ENCODE measurements at regions not wholly inside any gene's neighbourhood (a gene's known extent, or its start where the extent isn't known, plus 50 kb on each side); places are given as distances from the start of the nearest gene placed in this dataset.

DNA sequence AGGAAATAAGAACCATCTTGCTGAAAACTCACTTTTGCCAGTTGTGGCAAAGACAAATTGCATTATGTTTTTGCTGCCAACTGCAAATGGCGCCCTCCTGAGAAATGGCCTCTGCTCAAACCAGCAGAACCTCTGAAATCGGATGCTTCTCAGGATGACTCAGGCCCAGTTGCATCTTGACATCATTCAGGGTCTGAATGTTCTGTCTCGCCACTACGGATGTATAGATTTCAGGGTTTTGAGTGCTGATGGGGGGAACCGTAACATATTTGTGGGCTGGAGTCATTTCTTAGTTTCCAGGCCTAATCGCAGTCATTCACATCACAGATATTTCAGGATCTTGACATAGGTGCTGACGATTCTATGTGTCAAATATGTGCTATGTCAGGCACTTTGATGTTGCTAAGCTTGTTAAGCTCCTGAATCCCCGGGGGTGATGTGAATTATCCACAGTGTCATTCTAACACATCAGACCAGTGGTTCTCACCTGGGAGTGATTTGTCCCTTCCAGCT, 207.1 kb downstream of the NFATC2 start:
- DNase-seq: peak in 1 of 5 donors; percentile 78

DNA sequence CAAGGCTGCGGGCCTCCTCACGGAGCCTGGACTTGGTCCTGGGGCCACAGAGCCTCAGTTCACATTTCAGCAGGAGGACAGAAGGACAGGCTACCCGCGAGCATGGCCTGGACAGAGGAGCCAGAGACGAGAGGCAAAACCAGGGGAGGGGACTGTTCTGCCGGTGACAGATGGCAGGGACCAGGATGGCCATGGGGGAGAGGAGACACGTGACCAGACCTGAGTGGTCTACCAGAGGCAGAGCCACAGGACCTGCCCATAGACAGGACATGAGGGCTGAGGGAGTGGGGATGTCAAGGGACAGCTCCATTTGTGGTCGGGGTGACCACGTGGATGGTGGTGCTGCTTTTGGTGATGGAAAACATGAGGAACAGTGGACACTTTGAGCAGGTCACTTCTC, 207.9 kb downstream of the NFATC2 start:
- no peak for DNase-seq

GRCh38 chr20:51333971-51334370, 208.5 kb downstream of the NFATC2 start:
- DNase-seq: no peak

GRCh38 chr20:51333446-51333845, 209.1 kb downstream of the NFATC2 start:
- no peak for DNase-seq

DNA sequence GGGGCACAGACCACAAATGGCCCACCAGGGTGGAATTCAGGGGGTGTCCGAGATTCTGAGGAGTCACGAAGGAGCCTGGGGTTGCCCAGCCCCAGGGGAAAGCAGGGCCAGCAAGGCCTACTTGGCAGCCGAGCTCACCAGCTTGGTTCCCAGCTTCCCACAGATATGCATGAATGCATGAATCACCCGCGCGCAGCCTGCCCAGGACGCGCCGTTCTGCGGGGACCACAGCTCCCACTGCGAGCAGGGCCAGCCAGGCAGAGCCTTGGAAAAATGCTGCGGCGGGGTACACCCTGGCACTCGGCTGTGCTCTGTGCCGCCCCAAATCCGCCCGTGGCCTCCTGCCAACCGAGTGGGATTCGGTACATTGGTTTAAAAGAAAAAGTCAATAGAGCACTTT, 211.0 kb downstream of the NFATC2 start:
- no peak for DNase-seq

DNA sequence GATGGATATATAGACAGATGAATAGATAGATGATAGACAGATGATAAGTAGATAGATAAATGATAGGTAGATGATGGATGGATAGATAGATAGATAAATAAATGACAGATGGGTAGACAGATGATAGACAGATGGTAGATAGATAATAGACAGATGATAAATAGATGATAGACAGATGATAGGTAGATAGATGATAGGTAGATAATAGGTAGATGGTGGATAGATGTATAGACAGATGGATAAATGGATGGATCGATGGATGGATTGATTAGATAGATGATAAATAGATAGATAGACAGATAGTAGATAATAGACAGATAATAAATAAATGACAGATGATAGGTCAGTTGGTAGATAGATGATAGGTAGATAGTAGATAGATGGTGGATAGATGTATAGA, 212.7 kb downstream of the NFATC2 start:
- no peak for DNase-seq

GRCh38 chr20:51327251-51327841, 215.2 kb downstream of the NFATC2 start:
- DNase-seq: no peak

DNA sequence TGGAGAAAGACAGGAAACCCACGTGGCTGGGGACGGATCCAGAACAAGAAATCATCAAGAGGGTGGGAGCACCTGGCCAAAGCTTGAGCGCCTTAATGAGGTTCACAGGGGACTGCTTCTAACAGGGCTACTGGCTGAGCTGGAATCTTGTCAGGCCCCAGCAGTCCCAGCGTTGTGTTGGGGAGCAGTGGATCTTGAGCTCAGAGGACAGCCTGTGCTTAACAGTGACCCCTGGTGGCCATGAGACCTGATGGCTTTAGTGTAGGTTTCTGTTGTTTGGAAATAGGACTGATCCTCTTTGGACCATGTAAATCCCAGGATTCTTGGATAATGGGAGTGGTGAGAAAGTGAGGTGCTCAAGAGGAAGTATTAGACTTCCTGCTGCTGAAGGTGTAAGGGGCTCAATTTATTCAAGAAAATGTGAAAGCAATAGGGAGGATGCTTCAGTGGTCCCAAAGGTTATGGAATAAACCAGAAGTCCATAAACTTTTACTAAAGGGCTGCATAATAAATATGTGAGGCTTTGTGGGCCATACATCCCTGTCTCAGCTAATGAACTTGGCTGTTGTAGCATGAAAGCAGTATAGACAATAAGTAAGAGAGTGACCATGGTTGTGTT, 216.2 kb downstream of the NFATC2 start:
- peak in 3 of 5 donors; percentile 12 to 26 (median 13) for DNase-seq

GRCh38 chr20:51322164-51322707, 220.3 kb downstream of the NFATC2 start:
- DNase-seq: no peak

DNA sequence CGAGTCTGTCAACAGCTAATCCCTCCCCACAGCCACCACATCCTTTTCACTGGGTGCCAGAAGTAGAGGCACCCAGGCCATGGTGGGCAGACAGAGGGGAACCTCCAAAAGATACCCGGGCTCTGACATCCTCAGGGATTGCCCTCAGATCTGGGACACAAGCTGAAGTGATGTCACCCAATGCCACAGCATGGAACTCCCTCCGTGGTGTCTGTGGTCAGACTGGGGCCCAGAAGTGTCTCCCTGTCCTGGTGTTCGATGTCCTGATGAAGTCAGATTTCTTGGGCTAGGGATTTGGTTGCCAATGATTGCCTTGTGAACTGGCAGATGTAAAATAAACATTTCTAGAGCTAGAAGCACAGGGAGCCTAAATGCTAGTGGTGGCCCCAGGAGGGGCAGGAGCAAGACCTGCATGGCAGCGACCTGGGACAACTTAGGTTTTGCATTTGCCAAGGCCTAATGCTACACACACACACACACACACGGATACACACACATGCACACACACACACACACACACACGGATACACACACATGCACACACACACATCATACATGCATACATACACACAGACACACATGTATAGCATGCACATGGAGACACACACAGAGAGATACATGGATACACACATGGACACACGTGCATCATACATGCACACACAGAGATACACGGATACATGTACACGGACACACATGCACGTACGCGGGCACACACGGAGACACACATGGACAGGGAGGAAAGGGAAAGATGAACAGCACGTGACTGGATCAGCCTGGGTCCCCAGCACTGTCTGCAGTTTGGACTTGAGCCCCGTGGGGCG, 221.0 kb downstream of the NFATC2 start:
- DNase-seq: no peak

- DNase-seq: no peak
Measured at GRCh38 chr20:51319522-51319921, 223.0 kb downstream of the NFATC2 start.

- peak in 4 of 5 donors; percentile 11 to 29 (median 18) for DNase-seq
Measured at GRCh38 chr20:51318058-51318949, 224.2 kb downstream of the NFATC2 start.

GRCh38 chr20:51315390-51315789, 227.1 kb downstream of the NFATC2 start:
- no peak for DNase-seq

- DNase-seq: no peak
Measured at GRCh38 chr20:51313358-51313827, 229.1 kb downstream of the NFATC2 start.

- no peak for DNase-seq
Measured at GRCh38 chr20:51312480-51312783, 230.1 kb downstream of the NFATC2 start.

GRCh38 chr20:51311636-51312479, 230.7 kb downstream of the NFATC2 start:
- no peak for DNase-seq

DNA sequence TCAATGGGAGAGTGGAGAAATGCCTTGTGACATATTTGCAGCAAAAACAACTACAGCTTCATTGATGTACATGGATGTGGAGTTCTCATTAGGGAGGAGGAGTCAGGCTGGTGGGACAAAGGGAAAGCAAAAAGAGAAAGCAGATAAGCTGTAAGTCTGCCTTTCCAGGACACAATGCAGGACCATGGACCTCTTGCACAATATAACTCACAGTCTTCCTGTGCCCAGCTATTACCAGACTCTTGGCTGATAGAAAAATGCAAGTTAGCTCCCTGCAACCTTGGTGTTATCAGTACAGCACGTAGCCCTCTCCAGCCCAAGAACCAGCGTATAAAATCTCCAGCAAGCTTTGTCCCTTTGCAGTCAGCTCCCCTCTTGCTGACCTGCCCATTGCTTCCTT, 232.3 kb downstream of the NFATC2 start:
- no peak for DNase-seq

DNA sequence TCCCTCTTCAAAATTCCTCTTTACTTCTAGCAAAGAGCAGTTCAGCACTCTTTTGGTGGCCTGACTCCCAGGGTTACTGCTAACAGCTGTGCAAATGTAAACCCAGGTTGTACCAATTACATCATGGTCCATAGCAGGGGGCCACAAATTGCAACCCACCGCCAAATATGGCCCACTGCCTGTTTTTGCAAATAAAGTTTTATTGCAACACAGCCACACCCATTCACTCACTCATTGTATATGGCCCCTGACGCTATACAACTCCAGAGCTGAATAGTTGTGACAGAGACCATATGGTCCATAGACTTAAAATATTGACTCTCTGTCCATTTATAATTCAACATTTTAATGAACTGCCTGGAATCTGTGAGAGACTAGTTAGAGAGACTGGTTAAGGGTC, 233.4 kb downstream of the NFATC2 start:
- no peak for DNase-seq

DNA sequence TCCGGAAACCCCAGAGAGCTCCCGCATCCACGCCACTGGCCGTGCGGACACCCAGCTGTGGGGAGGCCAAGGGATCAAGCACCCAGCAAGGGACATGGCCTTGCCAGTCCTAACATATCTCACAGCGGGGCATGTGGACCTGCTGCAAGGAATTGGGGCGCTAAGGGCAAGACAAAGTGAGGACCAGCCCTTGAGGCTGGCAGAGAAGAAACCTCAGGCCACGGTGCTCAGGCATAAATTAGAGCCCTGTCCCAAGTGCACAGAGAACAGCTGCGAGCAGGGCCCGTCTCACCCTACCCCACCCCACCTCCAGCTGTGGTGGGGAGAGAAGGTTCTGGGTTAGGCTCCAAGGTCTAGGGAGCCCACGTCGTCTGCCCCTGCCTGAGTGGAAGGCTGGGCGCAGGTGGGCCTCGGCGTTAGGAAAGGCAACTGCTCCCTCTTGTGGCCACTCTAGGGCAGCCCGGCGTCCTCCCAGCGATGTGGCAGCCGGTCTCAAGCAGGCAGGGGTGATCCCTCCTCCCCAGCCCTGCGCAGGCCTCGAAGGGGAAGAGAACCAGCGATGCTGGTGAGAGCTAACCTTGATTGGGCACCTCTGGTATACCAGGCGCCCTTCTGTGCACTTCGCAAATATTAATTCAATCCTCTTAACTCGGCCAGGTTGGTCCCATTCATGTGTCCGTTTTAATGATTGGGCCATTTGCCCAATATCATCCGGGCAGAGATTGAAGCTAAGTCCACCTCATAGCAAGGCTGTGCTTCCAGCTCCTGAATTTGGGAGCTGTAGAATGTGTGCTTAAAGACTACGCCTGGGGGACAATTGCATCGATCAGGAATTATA, 235.8 kb downstream of the NFATC2 start:
- peak; percentile 31 to 63 (median 53) for DNase-seq

DNA sequence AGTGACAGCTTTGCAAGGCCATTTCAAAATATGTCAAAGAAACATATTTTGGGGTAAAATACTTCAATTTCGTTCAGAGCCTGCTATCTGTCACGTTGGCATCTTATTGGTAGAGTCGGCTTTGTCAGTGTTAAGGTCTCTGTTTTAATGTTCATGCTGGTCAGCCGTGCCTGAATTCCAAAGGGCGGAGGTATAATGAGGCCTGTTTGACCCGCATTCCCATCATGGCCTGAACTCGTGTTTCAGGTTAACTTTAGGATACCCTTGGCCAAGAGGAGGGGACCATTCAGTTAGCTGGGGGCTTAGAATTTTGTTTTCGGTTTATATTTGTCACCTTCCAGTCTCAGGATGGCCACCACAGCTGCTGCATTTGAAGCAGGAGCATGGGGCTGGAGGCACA, 236.4 kb downstream of the NFATC2 start:
- no peak for DNase-seq
